Omental fat pad (tissue), 3 donors: ENCODE measurements at regions not wholly inside any gene's neighbourhood (a gene's known extent, or its start where the extent isn't known, plus 50 kb on each side); places are given as distances from the start of the nearest gene placed in this dataset.
"Not testable (repeated sequence)": the region's sequence is repeated elsewhere in the genome, so short reads cannot be mapped to it uniquely, and the experiment has no call there.

Source experiments
- ATAC-seq: fragments of 150-250 bp; one replicate; pipeline ENCODE4 v1.9.1; 2016; ENCODE audit warnings: mild to moderate bottlenecking, moderate library complexity; ENCODE audit not compliant: low FRiP score
- DNase-seq: peaks from one replicate; pipeline ENCODE4 v3.0.0-alpha.2; 2019; ENCODE audit warnings: low spot score
- CTCF ChIP-seq, 3 donors: fragments of 450-650 bp; IDR thresholded peaks; one replicate each; pipeline ENCODE4 v1.5.1; 2016 to 2017; ENCODE audit warnings: antibody characterized with exemption in 3 of 3, mild to moderate bottlenecking in 3 of 3, moderate library complexity in 2 of 3

GRCh38 chr6:153984811-153985210 is 54.2 kb upstream of the OPRM1 start:
- no peak for ATAC-seq
- TF ChIP-seq CTCF (IDR thresholded peaks at IDR 0.05), result no peak

GRCh38 chr6:153980171-153980570 is 58.9 kb upstream of the OPRM1 start:
- no peak for ATAC-seq
- TF ChIP-seq CTCF (IDR thresholded peaks at IDR 0.05), result no peak
- DNase-seq, result no peak

More at GRCh38 chr6:153984811-153985210, 54.2 kb upstream of the OPRM1 start:
- no peak for DNase-seq

GRCh38 chr6:153978911-153979548 is 60.0 kb upstream of the OPRM1 start:
- not testable (repeated sequence) for ATAC-seq, DNase-seq

GRCh38 chr6:153976921-153977693 is 61.9 kb upstream of the OPRM1 start:
- TF ChIP-seq CTCF (IDR thresholded peaks at IDR 0.05), result no peak
- no peak for DNase-seq
- no peak for ATAC-seq

- ATAC-seq (no peak), DNase-seq (no peak)
- no peak for TF ChIP-seq CTCF (IDR thresholded peaks at IDR 0.05)
Measured at GRCh38 chr6:153966001-153966400, 73.0 kb upstream of the OPRM1 start.

- DNase-seq (no peak), ATAC-seq (no peak)
- no peak for TF ChIP-seq CTCF (IDR thresholded peaks at IDR 0.05)
Measured at GRCh38 chr6:153963352-153963751, 75.7 kb upstream of the OPRM1 start.

- no peak for ATAC-seq
- no peak for DNase-seq
- no peak for TF ChIP-seq CTCF (IDR thresholded peaks at IDR 0.05)
Measured at GRCh38 chr6:153962555-153962954, 76.5 kb upstream of the OPRM1 start.
